Panc1 (cell line): ENCODE measurements at regions not wholly inside any gene's neighbourhood (a gene's known extent, or its start where the extent isn't known, plus 50 kb on each side); places are given as distances from the start of the nearest gene placed in this dataset.

Experiments used
- ATAC-seq: fragments of 200-7000 bp; cut with Tn5 transposase; 2 replicates; pipeline ENCODE4 v1.9.1; 2020; ENCODE audit warnings: mild to moderate bottlenecking, moderate library complexity
- BruUV-seq: library from RNA; stranded (reverse); fragments of 400-500 nt; replicated peaks from 2 replicates; lab custom pipeline; 2021; lab: Mats Ljungman, UMichigan
- CTCF ChIA-PET: fragments of 300-600 bp; sonication (Branson Sonifier 250); formaldehyde crosslinking; loops from one replicate; lab custom pipeline; 2022; ENCODE audit warnings: antibody characterized with exemption; lab: Charles Lee
- POLR2A ChIA-PET: fragments of 300-600 bp; sonication (Branson Sonifier 250); formaldehyde crosslinking; loops from one replicate; lab custom pipeline; 2022; ENCODE audit warnings: antibody characterized with exemption; lab: Charles Lee
- DNase-seq: peaks from one replicate; pipeline ENCODE4 v3.0.0-alpha.2; 2010; ENCODE audit warnings: low read depth, low spot score
- H3K27ac ChIP-seq: 2 replicates; pipeline ENCODE4 v1.5.1; 2011; ENCODE audit warnings: mild to moderate bottlenecking, low read length, inconsistent platforms
- H3K27me3 ChIP-seq: fragments of 200-500 bp; sonication (Bioruptor generic); 2 replicates; pipeline ENCODE4 v1.6.0; 2014; ENCODE audit warnings: low read length, inconsistent platforms; ENCODE audit not compliant: control insufficient read depth, insufficient read depth
- H3K36me3 ChIP-seq: fragments of 200-500 bp; sonication (Bioruptor generic); 2 replicates; pipeline ENCODE4 v1.5.1; 2014; ENCODE audit warnings: inconsistent platforms, mild to moderate bottlenecking, low read length, moderate library complexity; ENCODE audit not compliant: control insufficient read depth, insufficient read depth
- H3K4me1 ChIP-seq: 2 replicates; pipeline ENCODE4 v1.5.1; 2011; ENCODE audit warnings: inconsistent platforms, mild to moderate bottlenecking, low read length, moderate library complexity; ENCODE audit not compliant: control insufficient read depth, insufficient read depth
- H3K4me3 ChIP-seq, 2 experiments: 2 replicates each; pipeline ENCODE4 v1.5.1; 2011 to 2012; ENCODE audit warnings: low read depth in 2 of 2, low read length in 2 of 2, mild to moderate bottlenecking in 2 of 2, inconsistent platforms in 1 of 2, moderate library complexity in 1 of 2
- H3K9me3 ChIP-seq: fragments of 200-500 bp; sonication (Bioruptor generic); 2 replicates; pipeline ENCODE4 v1.5.1; 2014; ENCODE audit warnings: low read depth, mild to moderate bottlenecking, inconsistent platforms, low read length, moderate library complexity; ENCODE audit not compliant: control insufficient read depth, insufficient read depth
- CTCF ChIP-seq: fragments of 450-650 bp; IDR thresholded peaks from 2 replicates; pipeline ENCODE4 v1.5.1; 2017; ENCODE audit warnings: mild to moderate bottlenecking
- POLR2AphosphoS5 ChIP-seq: IDR thresholded peaks from 2 replicates; pipeline ENCODE4 v1.6.1; 2012; ENCODE audit warnings: mild to moderate bottlenecking, low read depth, low read length, moderate library complexity
- REST ChIP-seq, 2 experiments: IDR thresholded peaks; 2 replicates each; pipeline ENCODE4 v1.6.1; 2011 to 2012; ENCODE audit warnings: low read depth in 2 of 2, control low read depth in 1 of 2, low read length in 1 of 2, mild to moderate bottlenecking in 1 of 2, moderate library complexity in 1 of 2; ENCODE audit not compliant: insufficient read depth in 1 of 2
- SIN3A ChIP-seq: IDR thresholded peaks from 2 replicates; pipeline ENCODE4 v1.6.1; 2012; ENCODE audit warnings: low read depth, mild to moderate bottlenecking, low read length, moderate library complexity, borderline replicate concordance; ENCODE audit not compliant: insufficient read depth
- TCF7L2 ChIP-seq: IDR thresholded peaks from 2 replicates; pipeline ENCODE4 v1.6.1; 2011; ENCODE audit warnings: mild to moderate bottlenecking, low read depth, low read length, inconsistent platforms
- in situ Hi-C: cut with HindIII; loops from 2 replicates; pipeline ENCODE4 v1.10.0; 2016; ENCODE audit warnings: low sequenced_read_pairs, low pct_unique_long_range_greater_than_20kb
- intact Hi-C: fragments of 100-400 bp; cut with micrococcal nuclease; formaldehyde crosslinking; loops from one replicate; pipeline ENCODE4 v1.10.0; 2022; ENCODE audit not compliant: unreplicated experiment

DNA sequence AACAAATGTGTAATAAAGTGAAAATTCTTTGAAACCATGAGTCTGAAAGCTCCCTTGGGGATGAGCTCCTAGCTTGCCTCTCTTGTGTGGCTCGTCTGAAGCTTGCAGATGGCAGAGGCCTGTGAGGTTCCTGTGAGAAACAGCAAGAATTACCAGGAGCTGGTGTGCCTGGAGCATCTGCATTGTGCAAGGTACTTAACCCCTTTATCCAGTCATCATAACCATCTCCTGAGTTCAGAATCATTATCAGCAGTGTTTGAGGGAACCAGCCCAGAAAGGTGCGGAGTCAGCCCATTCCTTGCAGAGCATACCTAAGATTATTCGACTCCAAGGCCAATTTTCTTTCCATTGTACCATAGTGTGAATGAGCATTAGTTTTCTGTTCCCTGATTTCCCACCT lies 51.7 kb upstream of the TRA2B start:
- TF ChIP-seq TCF7L2 (no peak), CTCF (no peak), POLR2AphosphoS5 (no peak), SIN3A (no peak), REST (IDR thresholded peaks at IDR 0.05; ENCODE audit: insufficient read depth in 1 of 2, low read depth in 2 of 2, low read length in 1 of 2) (no peak)
- DNase-seq, result no peak
- Histone ChIP-seq H3K36me3 (no peaks in the 10 kb centered on the region), H3K4me3 (no peak overlapping the region), H3K27me3 (peaks cover 6% of the 10 kb centered on the region; the same call in 1 of the 2 replicates), H3K4me1 (no peaks in the 10 kb centered on the region), H3K27ac (no peak overlapping the region), H3K9me3 (no peaks in the 10 kb centered on the region)
- in situ Hi-C loops (no loop called here), intact Hi-C loops (no loop called here)
- CTCF ChIA-PET, result interaction anchor here (0.6 to 0.7 kb wide), 2 partner anchors 10 to 196 kb away, joined by 3 read pairs; no protein-coding TSS in a partner anchor
- POLR2A ChIA-PET, result no interaction called here
- ATAC-seq, result no peak
- BruUV-seq, result no TSS peak

- no TSS peak for BruUV-seq
- in situ Hi-C loops, result no loop called here
- H3K36me3 ChIP-seq, result no peaks in the 10 kb centered on the region
- no peak for TF ChIP-seq CTCF
- H3K27me3 ChIP-seq, result peaks cover 6% of the 10 kb centered on the region; the same call in 1 of the 2 replicates
- H3K9me3 ChIP-seq, result no peaks in the 10 kb centered on the region
- CTCF ChIA-PET, result interaction anchor here (0.6 kb wide), 1 partner anchor 197 kb away, joined by 3 read pairs; no protein-coding TSS in a partner anchor
- H3K4me3 ChIP-seq, result no peak overlapping the region
- no peak overlapping the region for H3K27ac ChIP-seq
- no peak for DNase-seq
- ATAC-seq, result no peak
- no peaks in the 10 kb centered on the region for H3K4me1 ChIP-seq
- intact Hi-C loops, result no loop called here
- POLR2A ChIA-PET, result no interaction called here
Observed at GRCh38 chr3:185988816-185989175, 51.0 kb upstream of the TRA2B start.
